ENCODE measurements at regions not wholly inside any gene's neighbourhood (a gene's known extent, or its start where the extent isn't known, plus 50 kb on each side); places are given as distances from the start of the nearest gene placed in this dataset.

GRCh38 chr17:77511514-77512061, 370.8 kb downstream of the SEC14L1 start (continued):
- TF ChIP-seq ZNF768 (CRISPR knock-in tag; IDR thresholded peaks at IDR 0.05) (no peak), MED13 (CRISPR knock-in tag; IDR thresholded peaks at IDR 0.05) (no peak), THAP11 (CRISPR knock-in tag; IDR thresholded peaks at IDR 0.05) (no peak), ZNF235 (CRISPR knock-in tag; IDR thresholded peaks at IDR 0.05; ENCODE audit: borderline replicate concordance) (no peak), ZNF263 (CRISPR knock-in tag; IDR thresholded peaks at IDR 0.05) (no peak), RBAK (CRISPR knock-in tag; IDR thresholded peaks at IDR 0.05) (no peak; the same call in 1 of the 2 replicates), BRD4 (CRISPR knock-in tag; IDR thresholded peaks at IDR 0.05) (no peak), ESRRA (CRISPR knock-in tag; IDR thresholded peaks at IDR 0.05; ENCODE audit: low read depth) (no peak), PHF21A (CRISPR knock-in tag; IDR thresholded peaks at IDR 0.05) (no peak), HDAC6 (IDR thresholded peaks at IDR 0.05; ENCODE audit: low read depth, low read length) (no peak), ZNF558 (CRISPR knock-in tag; IDR thresholded peaks at IDR 0.05; ENCODE audit: borderline replicate concordance) (no peak)
- TF ChIP-seq, protein P1, sequence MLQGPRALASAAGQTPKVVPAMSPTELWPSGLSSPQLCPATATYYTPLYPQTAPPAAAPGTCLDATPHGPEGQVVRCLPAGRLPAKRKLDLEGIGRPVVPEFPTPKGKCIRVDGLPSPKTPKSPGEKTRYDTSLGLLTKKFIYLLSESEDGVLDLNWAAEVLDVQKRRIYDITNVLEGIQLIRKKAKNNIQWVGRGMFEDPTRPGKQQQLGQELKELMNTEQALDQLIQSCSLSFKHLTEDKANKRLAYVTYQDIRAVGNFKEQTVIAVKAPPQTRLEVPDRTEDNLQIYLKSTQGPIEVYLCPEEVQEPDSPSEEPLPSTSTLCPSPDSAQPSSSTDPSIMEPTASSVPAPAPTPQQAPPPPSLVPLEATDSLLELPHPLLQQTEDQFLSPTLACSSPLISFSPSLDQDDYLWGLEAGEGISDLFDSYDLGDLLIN (CRISPR knock-in tag; IDR thresholded peaks at IDR 0.05; ENCODE audit: borderline replicate concordance), result no peak

All from HepG2 (cell line).